Epithelial cell of esophagus (primary cell): ENCODE measurements at regions not wholly inside any gene's neighbourhood (a gene's known extent, or its start where the extent isn't known, plus 50 kb on each side); places are given as distances from the start of the nearest gene placed in this dataset.
"Not testable (repeated sequence)": the region's sequence is repeated elsewhere in the genome, so short reads cannot be mapped to it uniquely, and the experiment has no call there.

ENCODE experiments used
- DNase-seq: peaks from one replicate; pipeline ENCODE4 v3.0.0; 2010; ENCODE audit warnings: low read depth
- H3K4me3 ChIP-seq: 2 replicates; pipeline ENCODE4 v1.5.1; 2011; ENCODE audit warnings: mild to moderate bottlenecking, low read length, control low read depth
- TF ChIP-seq, protein P1 (sequence below): IDR thresholded peaks from 2 replicates; pipeline ENCODE4 v1.5.1; 2011; ENCODE audit warnings: low read depth, mild to moderate bottlenecking, low read length, control low read depth, inconsistent platforms; ENCODE audit not compliant: insufficient read depth; ENCODE audit errors: missing control alignments

DNA sequence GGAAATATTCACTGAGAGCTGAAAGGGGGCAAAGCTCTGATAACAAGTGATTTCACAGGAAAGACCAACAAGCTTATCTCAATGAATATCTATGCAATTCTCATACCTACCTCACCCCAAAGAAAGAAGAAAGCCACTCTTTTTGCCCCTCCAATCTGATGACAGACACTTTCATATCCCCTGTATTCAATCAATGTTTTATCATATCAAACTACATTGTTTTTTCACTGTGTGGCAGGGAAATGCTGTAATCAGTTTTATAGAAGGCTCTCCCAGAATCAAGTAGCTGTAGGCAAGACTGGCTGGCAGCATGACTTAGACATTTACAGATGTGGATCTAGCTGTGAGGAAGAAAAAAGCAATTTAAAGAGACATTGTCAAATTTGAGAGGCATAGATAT lies 81.3 kb upstream of the PIK3C3 start:
- TF ChIP-seq, protein P1, sequence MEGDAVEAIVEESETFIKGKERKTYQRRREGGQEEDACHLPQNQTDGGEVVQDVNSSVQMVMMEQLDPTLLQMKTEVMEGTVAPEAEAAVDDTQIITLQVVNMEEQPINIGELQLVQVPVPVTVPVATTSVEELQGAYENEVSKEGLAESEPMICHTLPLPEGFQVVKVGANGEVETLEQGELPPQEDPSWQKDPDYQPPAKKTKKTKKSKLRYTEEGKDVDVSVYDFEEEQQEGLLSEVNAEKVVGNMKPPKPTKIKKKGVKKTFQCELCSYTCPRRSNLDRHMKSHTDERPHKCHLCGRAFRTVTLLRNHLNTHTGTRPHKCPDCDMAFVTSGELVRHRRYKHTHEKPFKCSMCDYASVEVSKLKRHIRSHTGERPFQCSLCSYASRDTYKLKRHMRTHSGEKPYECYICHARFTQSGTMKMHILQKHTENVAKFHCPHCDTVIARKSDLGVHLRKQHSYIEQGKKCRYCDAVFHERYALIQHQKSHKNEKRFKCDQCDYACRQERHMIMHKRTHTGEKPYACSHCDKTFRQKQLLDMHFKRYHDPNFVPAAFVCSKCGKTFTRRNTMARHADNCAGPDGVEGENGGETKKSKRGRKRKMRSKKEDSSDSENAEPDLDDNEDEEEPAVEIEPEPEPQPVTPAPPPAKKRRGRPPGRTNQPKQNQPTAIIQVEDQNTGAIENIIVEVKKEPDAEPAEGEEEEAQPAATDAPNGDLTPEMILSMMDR = no peak
- DNase-seq = no peak
- no peak overlapping the region for H3K4me3 ChIP-seq

DNA sequence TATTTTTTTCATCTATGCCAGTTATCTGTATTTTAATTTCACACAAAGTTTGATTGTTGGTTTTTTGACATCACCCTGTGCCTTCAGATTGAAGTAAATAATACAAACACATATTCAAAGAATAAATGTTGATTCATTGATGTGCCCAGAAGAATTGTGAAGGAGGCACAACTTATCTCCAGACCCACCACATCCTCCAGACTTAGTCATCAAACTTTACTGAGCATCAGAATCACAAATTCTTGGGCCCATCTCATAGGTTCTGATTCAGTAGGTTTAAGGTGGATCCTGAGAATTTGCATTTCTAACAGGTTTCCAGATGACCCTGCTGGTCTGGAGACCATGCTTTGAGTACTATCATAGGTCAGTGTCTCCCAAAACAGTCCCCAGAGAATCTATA lies 82.8 kb upstream of the PIK3C3 start:
- TF ChIP-seq, protein P1 = no peak
- no peak overlapping the region for H3K4me3 ChIP-seq
- no peak for DNase-seq

GRCh38 chr18:41871229-41872000 lies 83.6 kb upstream of the PIK3C3 start:
- no peak overlapping the region for H3K4me3 ChIP-seq
- DNase-seq = peak; percentile 84
- TF ChIP-seq, protein P1 = no peak

DNA sequence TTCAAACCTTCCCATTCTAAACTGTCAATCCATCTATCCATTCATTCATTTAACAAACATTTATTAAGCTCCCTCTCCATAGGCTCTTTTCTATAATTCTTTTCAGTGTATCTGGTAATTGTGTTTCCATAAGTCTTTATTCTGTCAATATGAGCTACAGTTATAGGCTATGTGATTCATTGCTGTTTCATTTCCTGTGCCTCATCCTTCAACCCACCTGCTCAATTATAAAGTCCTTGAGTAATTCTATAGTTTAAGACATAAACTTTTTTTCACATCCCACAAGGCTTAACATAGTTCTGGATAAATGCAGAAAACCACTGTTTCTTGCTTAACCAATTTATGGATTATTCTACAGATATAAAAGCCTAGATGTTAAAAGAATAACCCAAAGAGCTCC lies 84.2 kb upstream of the PIK3C3 start:
- DNase-seq = peak; percentile 83
- TF ChIP-seq, protein P1 = no peak
- no peak overlapping the region for H3K4me3 ChIP-seq

DNA sequence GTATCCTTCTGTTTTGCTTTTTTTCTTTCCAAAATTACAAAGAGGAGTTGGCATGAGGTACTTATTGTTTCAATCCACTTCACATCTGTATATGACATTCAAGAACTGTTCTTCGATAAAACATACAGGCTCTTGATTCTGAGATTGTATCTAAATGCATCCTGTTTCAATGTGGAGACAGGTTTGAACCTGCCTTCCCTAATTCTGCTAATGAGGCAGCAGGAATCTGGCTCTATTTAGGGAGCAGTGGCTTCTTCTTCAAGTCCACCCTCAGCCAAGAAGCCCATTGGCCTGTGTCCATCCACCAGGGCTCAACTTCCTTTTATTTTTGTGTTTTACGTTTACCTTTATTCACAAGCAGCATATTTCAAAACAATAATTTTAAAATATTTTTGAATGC lies 84.8 kb upstream of the PIK3C3 start:
- H3K4me3 ChIP-seq = no peak overlapping the region
- DNase-seq = peak; percentile 75

GRCh38 chr18:41865796-41866195 lies 89.2 kb upstream of the PIK3C3 start:
- not testable (repeated sequence) for DNase-seq, H3K4me3 ChIP-seq

More for the DNA sequence above, 84.8 kb upstream of the PIK3C3 start:
- TF ChIP-seq, protein P1 = no peak

- H3K4me3 ChIP-seq = no peak overlapping the region
- DNase-seq = no peak
- TF ChIP-seq, protein P1 = no peak
Observed at GRCh38 chr18:41864216-41864615, 90.8 kb upstream of the PIK3C3 start.
